RWPE1 (cell line): ENCODE measurements at regions not wholly inside any gene's neighbourhood (a gene's known extent, or its start where the extent isn't known, plus 50 kb on each side); places are given as distances from the start of the nearest gene placed in this dataset.
A peak's percentile ranks its signal among the peaks of the same experiment; 100 is the strongest.

ENCODE experiments used
- CTCF ChIA-PET: fragments of 350-600 bp; sonication (Branson Sonifier 250); formaldehyde crosslinking; extraction: SDS; loops from one replicate; lab custom pipeline; 2021; lab: Yijun Ruan, JAX
- POLR2A ChIA-PET: fragments of 400-600 bp; formaldehyde crosslinking; extraction: SDS; loops from one replicate; lab custom pipeline; 2020; ENCODE audit warnings: antibody characterized with exemption; ENCODE audit not compliant: low non-redundant PET; lab: Yijun Ruan, JAX
- DNase-seq: peaks from one replicate; pipeline ENCODE4 v3.0.0; 2012; ENCODE audit warnings: low spot score
- H3K27ac ChIP-seq: fragments of 450-650 bp; 2 replicates; pipeline ENCODE4 v1.5.1; 2017
- TF ChIP-seq, protein P1 (sequence below): fragments of 450-650 bp; conservative IDR thresholded peaks from 2 replicates; pipeline ENCODE4 v1.5.1; 2017; ENCODE audit warnings: low read depth, mild to moderate bottlenecking

DNA sequence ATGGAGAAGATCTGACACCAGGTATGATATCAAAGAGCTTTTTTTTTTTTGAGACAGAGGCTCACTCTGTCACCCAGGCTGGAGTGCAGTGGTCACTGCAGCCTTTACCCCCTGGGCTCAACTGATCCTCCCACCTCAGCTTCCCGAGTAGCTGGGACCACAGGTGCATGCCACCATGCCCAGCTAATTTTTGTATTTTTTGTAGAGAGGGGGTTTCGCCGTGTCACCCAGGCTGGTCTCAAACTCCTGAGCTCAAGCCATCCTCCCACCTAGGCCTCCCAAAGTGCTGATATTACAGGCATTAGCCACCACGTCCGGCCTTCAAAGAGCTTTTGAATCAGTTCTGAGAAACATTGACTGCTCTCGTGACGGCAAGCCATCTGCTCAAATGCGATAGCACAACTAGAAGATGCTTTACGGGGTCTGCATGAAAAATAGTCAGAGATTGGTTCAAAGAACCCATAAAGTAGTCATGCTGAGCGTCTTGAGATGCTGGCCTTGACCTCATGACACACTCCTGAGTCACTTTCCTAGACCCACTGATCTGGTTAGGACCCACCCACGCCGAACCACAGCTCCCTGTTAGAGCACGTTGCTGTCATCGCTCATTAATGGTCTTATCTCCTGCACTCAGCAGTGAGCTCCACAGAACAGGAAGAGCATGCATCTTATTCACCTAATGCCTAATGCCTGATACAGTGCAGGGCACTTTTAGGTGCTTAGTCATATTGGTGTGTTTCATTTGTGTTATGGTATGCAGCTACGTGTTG, 57.0 kb upstream of the NR2F2 start:
- H3K27ac ChIP-seq = peak overlapping the region; percentile 76
- ChIA-PET CTCF (interaction anchor here (0.7 kb wide), 1 partner anchor 54 kb away, joined by 3 read pairs; no protein-coding TSS in a partner anchor), POLR2A (no interaction called here)
- TF ChIP-seq, protein P1, sequence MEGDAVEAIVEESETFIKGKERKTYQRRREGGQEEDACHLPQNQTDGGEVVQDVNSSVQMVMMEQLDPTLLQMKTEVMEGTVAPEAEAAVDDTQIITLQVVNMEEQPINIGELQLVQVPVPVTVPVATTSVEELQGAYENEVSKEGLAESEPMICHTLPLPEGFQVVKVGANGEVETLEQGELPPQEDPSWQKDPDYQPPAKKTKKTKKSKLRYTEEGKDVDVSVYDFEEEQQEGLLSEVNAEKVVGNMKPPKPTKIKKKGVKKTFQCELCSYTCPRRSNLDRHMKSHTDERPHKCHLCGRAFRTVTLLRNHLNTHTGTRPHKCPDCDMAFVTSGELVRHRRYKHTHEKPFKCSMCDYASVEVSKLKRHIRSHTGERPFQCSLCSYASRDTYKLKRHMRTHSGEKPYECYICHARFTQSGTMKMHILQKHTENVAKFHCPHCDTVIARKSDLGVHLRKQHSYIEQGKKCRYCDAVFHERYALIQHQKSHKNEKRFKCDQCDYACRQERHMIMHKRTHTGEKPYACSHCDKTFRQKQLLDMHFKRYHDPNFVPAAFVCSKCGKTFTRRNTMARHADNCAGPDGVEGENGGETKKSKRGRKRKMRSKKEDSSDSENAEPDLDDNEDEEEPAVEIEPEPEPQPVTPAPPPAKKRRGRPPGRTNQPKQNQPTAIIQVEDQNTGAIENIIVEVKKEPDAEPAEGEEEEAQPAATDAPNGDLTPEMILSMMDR = no peak
- peak; percentile 97 for DNase-seq

DNA sequence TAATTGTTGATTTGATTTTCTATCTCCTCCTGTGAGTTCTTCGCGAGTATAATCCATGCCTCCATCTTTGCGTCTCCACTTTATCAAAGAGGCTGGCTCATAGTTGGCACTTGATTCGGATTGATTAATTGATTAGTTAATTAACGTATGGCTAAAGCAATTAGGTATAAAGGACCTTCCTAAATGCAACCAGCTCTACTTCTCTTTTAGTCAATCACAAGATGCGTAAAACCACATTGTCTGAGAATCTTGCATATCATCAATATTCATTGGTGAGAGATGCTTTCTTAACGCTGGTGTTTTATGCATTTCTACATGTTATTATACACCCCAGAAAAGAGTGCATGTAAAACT, 56.4 kb upstream of the NR2F2 start:
- ChIA-PET POLR2A (no interaction called here), CTCF (interaction anchor here (0.7 kb wide), 1 partner anchor 54 kb away, joined by 3 read pairs; no protein-coding TSS in a partner anchor)
- peak overlapping the region; percentile 76; the same call in 1 of the 2 replicates for H3K27ac ChIP-seq
- TF ChIP-seq, protein P1 = no peak
- no peak for DNase-seq

DNA sequence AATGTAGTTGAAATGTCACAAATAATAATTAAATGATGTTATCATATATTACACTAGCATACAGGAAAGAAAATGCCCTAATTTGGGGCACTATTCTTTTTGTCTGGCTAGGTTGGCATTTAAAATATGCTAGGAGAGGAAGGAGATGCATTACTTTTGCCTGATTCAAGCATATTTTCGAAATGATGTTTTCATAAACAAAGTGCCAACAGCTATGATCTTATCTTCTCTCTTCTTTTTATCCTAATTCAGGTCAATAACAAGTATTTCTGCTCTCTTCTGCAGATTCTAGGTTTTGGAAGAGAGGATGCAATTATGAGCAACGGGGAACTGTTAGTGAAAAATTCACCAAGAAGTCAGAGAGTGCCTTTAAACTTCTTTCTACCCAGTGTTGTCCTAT, 55.8 kb upstream of the NR2F2 start:
- CTCF ChIA-PET = no interaction called here

DNA sequence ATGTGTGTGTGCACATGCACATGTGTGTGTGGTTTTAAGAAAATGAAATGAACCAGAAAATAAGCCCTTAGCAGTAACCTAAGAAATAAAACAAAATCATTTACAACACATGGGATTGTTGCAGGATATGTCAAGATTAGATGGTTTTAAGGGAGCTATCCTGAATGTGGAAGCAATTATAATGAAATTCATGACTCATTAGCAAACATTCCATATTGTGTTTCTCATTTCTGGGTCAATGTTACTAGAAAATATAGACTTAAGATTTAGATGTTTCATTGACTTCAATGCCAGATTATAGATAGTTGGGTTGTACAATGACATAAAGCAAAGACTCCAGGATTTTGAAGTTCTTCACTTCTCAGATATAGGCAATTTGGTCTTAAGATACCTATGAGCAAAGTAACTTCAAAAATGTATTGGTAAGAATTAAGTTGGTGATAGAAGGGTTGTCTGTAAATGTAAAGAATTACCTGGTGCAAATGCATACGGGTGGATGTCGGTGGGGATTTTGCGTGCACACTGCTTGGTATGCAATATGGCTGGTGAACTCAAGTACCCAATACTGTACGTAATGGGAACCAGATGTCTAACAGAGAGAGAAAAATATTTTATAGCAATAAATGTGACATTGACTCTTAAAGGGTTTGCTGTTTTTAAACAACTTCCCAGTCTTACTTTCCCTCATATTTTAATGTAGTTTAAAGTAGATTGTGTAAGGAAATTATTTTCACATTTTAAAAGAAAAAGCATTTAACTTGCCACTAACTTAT, 53.9 kb upstream of the NR2F2 start:
- no peak overlapping the region for H3K27ac ChIP-seq
- TF ChIP-seq, protein P1 = no peak
- peak; percentile 59 for DNase-seq
- ChIA-PET POLR2A (no interaction called here), CTCF (no interaction called here)

More for the DNA sequence above, 55.8 kb upstream of the NR2F2 start:
- POLR2A ChIA-PET = no interaction called here
- H3K27ac ChIP-seq = no peak overlapping the region
- DNase-seq = peak; percentile 24
- TF ChIP-seq, protein P1 = no peak
